ENCODE measurements at regions not wholly inside any gene's neighbourhood (a gene's known extent, or its start where the extent isn't known, plus 50 kb on each side); places are given as distances from the start of the nearest gene placed in this dataset.

- ATAC-seq: no peak
- no peak for TF ChIP-seq ZFP3 (CRISPR knock-in tag; IDR thresholded peaks at IDR 0.05)
- TF ChIP-seq RARB (CRISPR knock-in tag; IDR thresholded peaks at IDR 0.05): no peak
- no peak for TF ChIP-seq OSR1 (CRISPR knock-in tag; IDR thresholded peaks at IDR 0.05)
- no peak for TF ChIP-seq TCF4 (CRISPR knock-in tag; IDR thresholded peaks at IDR 0.05; ENCODE audit: borderline replicate concordance)
- TF ChIP-seq ZNF8 (CRISPR knock-in tag; IDR thresholded peaks at IDR 0.05): no peak
- no peak for TF ChIP-seq ISL1 (CRISPR knock-in tag; IDR thresholded peaks at IDR 0.05)
- TF ChIP-seq PPARA (CRISPR knock-in tag; IDR thresholded peaks at IDR 0.05; ENCODE audit: borderline replicate concordance): no peak
- TF ChIP-seq CSDC2 (CRISPR knock-in tag; IDR thresholded peaks at IDR 0.05): no peak
- no peak for TF ChIP-seq SNAI2 (CRISPR knock-in tag; IDR thresholded peaks at IDR 0.05)
Measured at GRCh38 chr6:11430036-11430435, 107.5 kb upstream of the TMEM170B start.

GRCh38 chr6:11429577-11429976 lies 108.0 kb upstream of the TMEM170B start:
- ATAC-seq: no peak
- TF ChIP-seq PPARA (CRISPR knock-in tag; IDR thresholded peaks at IDR 0.05; ENCODE audit: borderline replicate concordance): no peak
- TF ChIP-seq CREB5 (CRISPR knock-in tag; IDR thresholded peaks at IDR 0.05; ENCODE audit: low read depth): no peak
- TF ChIP-seq OSR1 (CRISPR knock-in tag; IDR thresholded peaks at IDR 0.05): no peak
- TF ChIP-seq TCF4 (CRISPR knock-in tag; IDR thresholded peaks at IDR 0.05; ENCODE audit: borderline replicate concordance): no peak
- TF ChIP-seq ZC3H10 (CRISPR knock-in tag; IDR thresholded peaks at IDR 0.05): no peak
- TF ChIP-seq TOX (CRISPR knock-in tag; IDR thresholded peaks at IDR 0.05; ENCODE audit: borderline replicate concordance): no peak
- no peak for TF ChIP-seq SNAI2 (CRISPR knock-in tag; IDR thresholded peaks at IDR 0.05)
- no peak for TF ChIP-seq CSDC2 (CRISPR knock-in tag; IDR thresholded peaks at IDR 0.05)
- no peak for TF ChIP-seq BACH2 (CRISPR knock-in tag; IDR thresholded peaks at IDR 0.05; ENCODE audit: borderline replicate concordance)
- no peak for TF ChIP-seq ZNF565 (CRISPR knock-in tag; conservative IDR thresholded peaks at IDR 0.05; ENCODE audit: low read depth)
- TF ChIP-seq ZNF70 (CRISPR knock-in tag; IDR thresholded peaks at IDR 0.05): no peak
- no peak for TF ChIP-seq ZFP30 (CRISPR knock-in tag; IDR thresholded peaks at IDR 0.05)
- no peak for TF ChIP-seq GLIS3 (CRISPR knock-in tag; IDR thresholded peaks at IDR 0.05)
- no peak for TF ChIP-seq POU6F1 (CRISPR knock-in tag; IDR thresholded peaks at IDR 0.05; ENCODE audit: borderline replicate concordance, low read depth)

GRCh38 chr6:11428895-11429294 lies 108.7 kb upstream of the TMEM170B start:
- 0 out of 3 replicates have a peak, but pooled peaks have one; percentile 7 for ATAC-seq
- TF ChIP-seq ZNF70 (CRISPR knock-in tag; IDR thresholded peaks at IDR 0.05) (no peak), TSHZ2 (CRISPR knock-in tag; IDR thresholded peaks at IDR 0.05) (no peak), ARNTL (CRISPR knock-in tag; IDR thresholded peaks at IDR 0.05; ENCODE audit: borderline replicate concordance, low read depth) (no peak), TOX (CRISPR knock-in tag; IDR thresholded peaks at IDR 0.05; ENCODE audit: borderline replicate concordance) (no peak), BACH2 (CRISPR knock-in tag; IDR thresholded peaks at IDR 0.05; ENCODE audit: borderline replicate concordance) (no peak)

GRCh38 chr6:11428371-11428770 lies 109.2 kb upstream of the TMEM170B start:
- no peak for TF ChIP-seq PATZ1 (CRISPR knock-in tag; IDR thresholded peaks at IDR 0.05; ENCODE audit: borderline replicate concordance)
- TF ChIP-seq TOX (CRISPR knock-in tag; IDR thresholded peaks at IDR 0.05; ENCODE audit: borderline replicate concordance): no peak
- no peak for TF ChIP-seq CREB5 (CRISPR knock-in tag; IDR thresholded peaks at IDR 0.05; ENCODE audit: low read depth)
- no peak for TF ChIP-seq ZC3H10 (CRISPR knock-in tag; IDR thresholded peaks at IDR 0.05)
- no peak for TF ChIP-seq ARNTL (CRISPR knock-in tag; IDR thresholded peaks at IDR 0.05; ENCODE audit: borderline replicate concordance, low read depth)
- TF ChIP-seq GLIS3 (CRISPR knock-in tag; IDR thresholded peaks at IDR 0.05): no peak
- TF ChIP-seq ISL1 (CRISPR knock-in tag; IDR thresholded peaks at IDR 0.05): no peak
- no peak for TF ChIP-seq BACH2 (CRISPR knock-in tag; IDR thresholded peaks at IDR 0.05; ENCODE audit: borderline replicate concordance)
- TF ChIP-seq ZFP30 (CRISPR knock-in tag; IDR thresholded peaks at IDR 0.05): no peak
- peak; percentile 15 for ATAC-seq
